ENCODE measurements at regions not wholly inside any gene's neighbourhood (a gene's known extent, or its start where the extent isn't known, plus 50 kb on each side); places are given as distances from the start of the nearest gene placed in this dataset.

GRCh38 chr1:101105877-101106276 is 80.3 kb upstream of the DPH5 start:
- ChIA-PET CTCF (no interaction called here), POLR2A (no interaction called here)

DNA sequence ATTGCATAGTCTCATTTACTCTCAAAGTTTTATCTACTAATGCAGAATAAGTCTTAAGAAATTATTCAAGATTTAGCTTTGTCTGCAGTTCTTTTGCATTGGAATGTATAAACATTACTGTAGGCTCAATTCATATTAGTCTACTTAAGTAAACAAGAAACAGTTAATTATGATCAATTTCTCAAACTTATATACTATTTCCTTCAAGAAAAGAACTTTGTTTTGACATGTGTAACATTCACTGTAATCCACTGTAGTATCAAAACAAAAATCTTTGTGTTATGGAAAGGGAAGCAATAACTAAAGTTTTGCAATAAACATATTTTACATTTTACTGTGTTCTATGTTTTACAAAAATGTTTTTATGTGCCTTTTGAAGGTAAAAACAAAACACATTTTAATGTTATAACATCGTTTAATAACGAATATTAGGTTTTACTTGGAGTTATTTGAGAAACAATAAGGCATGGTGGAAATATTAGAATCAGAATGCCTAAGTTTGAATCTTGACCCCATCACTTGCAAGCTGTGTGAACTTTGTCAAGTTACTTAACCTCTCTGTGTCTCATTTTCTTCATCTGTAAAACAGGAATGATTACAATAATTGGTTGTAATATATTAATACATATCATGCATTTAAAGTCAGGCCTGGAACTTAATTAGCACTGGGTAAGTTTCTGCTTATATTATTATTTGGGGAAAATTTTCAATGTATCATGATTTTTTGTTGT is 77.0 kb upstream of the DPH5 start:
- CTCF ChIA-PET, result no interaction called here

DNA sequence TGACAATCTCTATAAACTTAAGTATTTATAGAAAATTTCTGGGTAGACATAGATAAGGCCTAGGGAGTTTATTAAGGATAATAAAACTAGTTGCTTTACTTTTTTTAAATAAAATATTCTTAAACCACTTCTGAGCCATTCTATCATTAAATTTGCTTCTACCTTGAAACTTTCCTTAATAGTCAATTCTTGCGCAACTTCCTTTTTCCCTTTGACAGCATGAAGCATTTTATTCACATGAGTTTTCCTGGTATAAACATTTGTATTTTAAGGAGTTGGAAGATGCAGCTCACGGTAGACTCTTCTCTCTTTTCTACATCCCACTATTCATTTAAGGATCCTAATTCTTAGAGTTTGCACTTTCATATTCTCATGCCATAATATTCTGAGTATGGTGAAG is 75.8 kb upstream of the DPH5 start:
- CTCF ChIA-PET, result no interaction called here

More for the DNA sequence above, 77.0 kb upstream of the DPH5 start:
- POLR2A ChIA-PET, result no interaction called here

DNA sequence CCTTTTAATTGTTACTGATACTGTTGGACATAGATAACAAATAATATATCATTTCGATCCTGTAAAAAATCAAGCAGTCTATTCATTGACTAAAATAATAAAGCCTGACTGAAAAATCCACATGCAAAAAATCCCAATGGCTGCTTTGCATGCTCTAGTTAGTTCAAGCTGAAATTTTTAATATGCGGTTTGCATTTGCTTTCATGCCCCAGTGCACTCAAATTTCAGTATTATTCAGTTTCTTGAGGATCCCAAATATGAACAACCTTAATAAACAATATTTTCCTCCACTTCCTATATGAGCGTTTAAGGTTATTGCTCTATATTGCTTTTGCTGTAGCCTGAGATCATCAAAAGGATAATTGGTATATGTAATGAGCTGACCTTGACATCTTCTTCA is 75.1 kb upstream of the DPH5 start:
- POLR2A ChIA-PET, result no interaction called here
- CTCF ChIA-PET, result no interaction called here

More for the DNA sequence above, 75.8 kb upstream of the DPH5 start:
- POLR2A ChIA-PET, result no interaction called here

- POLR2A ChIA-PET, result no interaction called here
- CTCF ChIA-PET, result no interaction called here
These were observed 73.3 kb upstream of the DPH5 start for GRCh38 chr1:101098907-101099306.

DNA sequence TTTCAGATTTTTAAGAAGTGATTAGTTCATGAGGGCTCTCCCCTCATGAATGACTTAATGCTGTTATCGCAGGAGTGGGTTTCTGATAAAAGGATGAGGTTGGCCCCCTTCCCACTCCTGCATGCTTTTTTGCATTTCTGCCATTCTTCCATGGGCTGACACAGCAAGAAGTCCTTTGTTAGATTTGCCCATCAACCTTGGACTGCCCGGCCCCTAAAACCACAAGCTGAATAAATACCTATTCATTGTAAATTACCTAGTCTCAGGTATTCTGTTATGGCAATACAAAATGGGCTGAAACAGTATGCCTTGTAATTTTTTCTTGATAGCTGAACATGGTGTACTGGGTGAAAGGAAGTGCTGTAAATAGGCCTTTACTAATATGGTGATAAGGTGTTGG is 72.7 kb upstream of the DPH5 start:
- ChIA-PET CTCF (no interaction called here), POLR2A (no interaction called here)

- ChIA-PET CTCF (interaction anchor here (1.0 kb wide), 1 partner anchor 199 kb away, joined by 3 read pairs; no protein-coding TSS in a partner anchor), POLR2A (no interaction called here)
These were observed 64.2 kb upstream of the DPH5 start for GRCh38 chr1:101089613-101090338.

GRCh38 chr1:101088431-101088830 is 62.8 kb upstream of the DPH5 start:
- ChIA-PET POLR2A (no interaction called here), CTCF (no interaction called here)

DNA sequence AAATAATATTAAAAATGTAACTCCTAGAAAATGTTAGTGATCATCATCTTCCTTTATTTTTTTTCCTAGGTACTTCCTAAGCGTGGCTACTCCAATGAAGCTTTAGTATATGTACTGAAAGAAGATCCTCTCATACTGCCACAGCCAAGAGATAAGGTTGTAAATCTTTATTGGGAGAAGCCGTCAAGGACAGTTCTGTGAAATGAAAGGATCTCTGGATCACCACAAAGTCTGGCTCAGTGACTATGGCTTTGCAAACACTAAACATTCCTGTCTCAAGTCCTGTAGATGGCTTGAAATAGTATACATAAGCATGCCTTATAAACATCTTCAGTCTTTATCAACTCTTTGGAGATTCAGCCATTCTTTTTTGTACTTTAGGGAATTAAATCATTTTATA is 61.2 kb upstream of the DPH5 start:
- POLR2A ChIA-PET, result no interaction called here
- CTCF ChIA-PET, result no interaction called here

DNA sequence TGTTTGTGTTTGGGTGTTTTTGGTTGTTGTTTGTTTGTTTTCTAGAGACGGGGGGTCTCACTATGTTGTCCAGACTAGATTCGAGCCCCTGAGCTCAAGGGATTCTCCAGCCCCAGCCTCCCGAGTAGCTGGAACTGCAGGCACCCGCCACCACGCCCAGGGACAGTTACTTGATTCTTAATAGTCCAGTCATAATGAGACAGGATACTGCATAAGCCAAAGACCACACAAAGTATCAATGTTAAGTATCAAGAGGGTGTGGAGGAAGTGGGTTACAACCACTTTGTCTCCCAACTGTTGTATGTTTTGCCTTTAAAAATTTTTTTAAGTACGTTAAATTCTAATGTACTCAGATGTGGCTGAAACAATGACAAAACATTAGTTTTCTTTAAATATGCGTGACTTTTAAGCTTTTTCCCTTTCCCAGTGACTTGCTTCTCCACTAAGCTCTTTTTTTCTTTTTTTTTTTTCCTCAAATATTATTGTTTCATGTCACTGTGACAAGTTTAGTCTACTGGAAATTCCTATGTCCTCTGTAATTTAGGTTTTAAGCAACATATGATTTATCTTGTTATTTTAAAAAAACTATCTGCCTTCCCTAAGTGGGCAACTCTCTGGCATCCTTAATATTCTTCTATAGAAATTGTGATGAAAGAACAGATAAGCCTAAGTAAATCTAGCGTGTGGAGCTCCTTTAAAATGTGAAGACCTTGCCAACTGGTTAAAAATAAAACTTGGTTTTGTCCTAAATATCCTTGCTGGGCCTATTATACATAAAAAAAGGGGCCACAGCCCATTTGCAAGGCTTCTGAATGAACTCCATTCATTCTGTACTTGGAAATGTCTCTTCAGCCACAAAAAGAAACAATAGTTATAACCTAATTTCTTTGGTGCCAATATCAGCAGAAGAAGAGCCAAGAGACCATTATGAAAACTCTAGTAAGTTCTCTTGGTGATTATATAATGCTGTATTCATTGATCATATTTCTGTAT is 56.2 kb upstream of the DPH5 start:
- ChIA-PET CTCF (no interaction called here), POLR2A (no interaction called here)

GRCh38 chr1:101080859-101081258 is 55.3 kb upstream of the DPH5 start:
- POLR2A ChIA-PET, result no interaction called here
- CTCF ChIA-PET, result no interaction called here

DNA sequence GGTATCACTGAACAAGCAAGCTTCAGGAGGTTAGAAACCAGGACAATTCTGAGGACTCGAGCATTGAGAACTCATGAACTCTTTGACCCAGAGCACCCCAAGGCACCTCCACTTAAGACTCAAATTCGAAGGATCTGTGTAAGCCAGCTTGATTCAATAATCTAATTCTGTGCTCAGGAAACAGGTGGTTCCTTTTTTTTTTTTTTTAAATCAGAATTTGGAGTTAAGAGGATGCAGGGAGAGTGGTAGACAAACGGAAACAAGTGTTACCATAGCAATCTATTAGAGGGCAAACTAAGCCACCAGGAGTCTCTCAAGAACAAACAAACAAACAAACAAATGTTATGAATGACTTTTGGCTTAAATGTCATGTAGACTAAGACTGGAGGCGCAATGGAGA is 53.8 kb upstream of the DPH5 start:
- ChIA-PET POLR2A (no interaction called here), CTCF (no interaction called here)

DNA sequence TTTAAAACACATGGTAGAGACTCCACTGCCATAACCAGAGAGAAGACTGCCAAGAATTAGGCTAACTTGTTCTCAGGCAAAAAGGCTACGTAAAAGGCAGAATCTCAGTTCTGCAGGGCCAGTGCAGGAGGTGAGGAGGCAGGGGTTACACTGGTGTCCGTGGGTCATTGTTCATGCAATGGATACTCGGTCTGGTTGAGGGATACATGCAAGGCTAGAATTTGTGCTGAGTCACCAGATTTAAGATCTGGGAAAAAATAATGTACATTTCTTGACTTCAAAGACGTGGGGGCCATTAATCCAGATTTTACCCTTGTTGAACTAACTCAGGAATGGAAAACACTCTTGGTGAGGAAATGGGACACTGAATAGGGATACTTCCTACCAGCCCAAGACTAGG is 52.3 kb upstream of the DPH5 start:
- POLR2A ChIA-PET, result no interaction called here
- CTCF ChIA-PET, result no interaction called here

GRCh38 chr1:101075926-101076325 is 50.3 kb upstream of the DPH5 start:
- ChIA-PET CTCF (no interaction called here), POLR2A (no interaction called here)
